ENCODE measurements at regions not wholly inside any gene's neighbourhood (a gene's known extent, or its start where the extent isn't known, plus 50 kb on each side); places are given as distances from the start of the nearest gene placed in this dataset. TPM values are rescaled to one million over a fixed set of nuclear protein-coding genes. Genes with fewer than 3 reads are reported as not detected.

- Histone ChIP-seq H3K79me1 (replicated peaks; ENCODE audit: low read length, poor library complexity, severe bottlenecking) (no peaks in the 10 kb centered on the region), H2BK15ac (ENCODE audit: low read depth, poor library complexity, severe bottlenecking) (no peak overlapping the region), H3K23ac (ENCODE audit: low read length in 2 of 2) (no peak overlapping the region), H3K18ac (ENCODE audit: low read depth in 1 of 2, low read length in 2 of 2) (no peak overlapping the region), H4K8ac (ENCODE audit: low read length) (no peak overlapping the region), H3K14ac (ENCODE audit: low read length in 2 of 2) (no peak overlapping the region), H2BK5ac (ENCODE audit: low read depth, low read length, poor library complexity, severe bottlenecking) (no peak overlapping the region), H3K4me3 (ENCODE audit: insufficient read depth in 1 of 2, low read depth in 1 of 2, low read length in 2 of 2) (no peak overlapping the region), H3K4ac (ENCODE audit: low read depth in 1 of 2, low read length in 2 of 2) (no peak overlapping the region), H3K9me3 (ENCODE audit: control insufficient read depth, low read length) (peaks cover 5% of the 10 kb centered on the region), H3K36me3 (ENCODE audit: control insufficient read depth in 1 of 2, insufficient read depth in 2 of 2, low read depth in 1 of 2, low read length in 2 of 2) (no peaks in the 10 kb centered on the region), H2AK5ac (ENCODE audit: low read length, severe bottlenecking) (no peak overlapping the region), H3K4me1 (ENCODE audit: control insufficient read depth, insufficient read depth, low read depth, low read length) (no peaks in the 10 kb centered on the region), H3K9ac (ENCODE audit: low read length) (no peak overlapping the region), H3K27me3 (ENCODE audit: control insufficient read depth in 1 of 2, insufficient read depth in 1 of 2, low read length in 2 of 2) (peaks cover 0 to 7% of the 10 kb centered on the region in 2 experiments), H2BK12ac (ENCODE audit: low read length in 2 of 2) (no peak overlapping the region), H2AFZ (ENCODE audit: low read depth, low read length) (no peak overlapping the region), H3K27ac (ENCODE audit: low read length, poor library complexity, severe bottlenecking) (no peak overlapping the region), H4K91ac (ENCODE audit: low read length) (no peak overlapping the region), H3K4me2 (ENCODE audit: low read length, poor library complexity, severe bottlenecking) (no peak overlapping the region), H2BK120ac (ENCODE audit: low read depth, low read length) (no peak overlapping the region)
- WGBS = 63% methylated on average over 2 of the region's 2 CpGs
- no peak for DNase-seq
Observed at GRCh38 chr1:164902491-164902890, 343.5 kb downstream of the PBX1 start.

Small RNA genes in the stretch of these regions (small RNA-seq; reads per million reads assigned to genes)
- not detected for gene RNU6-755P (ENCODE audit: low read depth)
